PFSK-1 (cell line): ENCODE measurements at regions not wholly inside any gene's neighbourhood (a gene's known extent, or its start where the extent isn't known, plus 50 kb on each side); places are given as distances from the start of the nearest gene placed in this dataset.

Experiments used
- FOXP2 ChIP-seq: optimal IDR thresholded peaks from 2 replicates; pipeline ENCODE3; 2011; ENCODE audit warnings: borderline replicate concordance, control low read depth, inconsistent platforms; ENCODE audit not compliant: insufficient read depth; ENCODE audit errors: extremely low read length, extremely low read depth
- POLR2AphosphoS5 ChIP-seq: IDR thresholded peaks from 2 replicates; pipeline ENCODE4 v1.6.1; 2012; ENCODE audit warnings: low read depth, mild to moderate bottlenecking, control low read depth, low read length, moderate library complexity
- SIN3A ChIP-seq: IDR thresholded peaks from 2 replicates; pipeline ENCODE4 v1.6.1; 2012; ENCODE audit warnings: mild to moderate bottlenecking, low read length, moderate library complexity, borderline replicate concordance; ENCODE audit not compliant: insufficient read depth
- TAF1 ChIP-seq: IDR thresholded peaks from 2 replicates; pipeline ENCODE4 v1.6.1; 2012; ENCODE audit warnings: low read length, control low read depth, borderline replicate concordance; ENCODE audit not compliant: insufficient read depth
- TF ChIP-seq, protein P1 (sequence below), 2 experiments: IDR thresholded peaks; 2 replicates each; pipeline versions ENCODE4 v1.6.1 to v1.8.0; 2011 to 2012; ENCODE audit warnings: low read depth in 2 of 2, low read length in 2 of 2, control low read depth in 1 of 2, inconsistent platforms in 1 of 2, mild to moderate bottlenecking in 1 of 2, moderate library complexity in 1 of 2; ENCODE audit not compliant: insufficient read depth in 1 of 2

DNA sequence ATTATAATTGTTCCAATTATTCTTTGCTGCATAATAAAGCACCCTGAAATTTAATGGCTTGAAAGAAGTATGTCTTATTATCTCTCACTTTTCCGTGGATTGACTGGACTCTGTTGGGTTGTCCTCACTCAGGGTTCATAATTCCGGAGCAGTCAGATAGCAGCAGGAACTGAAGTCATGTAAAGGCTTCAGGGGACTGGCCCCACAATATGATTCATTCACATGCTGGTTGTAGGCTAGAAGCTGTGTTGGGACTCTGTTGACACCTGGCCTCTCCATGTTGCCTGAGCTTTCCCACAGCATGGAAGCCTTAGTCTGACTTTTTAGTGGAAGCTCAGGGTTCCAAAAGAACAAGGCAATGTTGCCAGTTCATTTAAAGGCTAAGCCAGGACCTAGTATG lies 367.1 kb upstream of the ADGRL2 start:
- TF ChIP-seq SIN3A (no peak), POLR2AphosphoS5 (no peak), TAF1 (no peak), FOXP2 (no peak)
- TF ChIP-seq, protein P1, sequence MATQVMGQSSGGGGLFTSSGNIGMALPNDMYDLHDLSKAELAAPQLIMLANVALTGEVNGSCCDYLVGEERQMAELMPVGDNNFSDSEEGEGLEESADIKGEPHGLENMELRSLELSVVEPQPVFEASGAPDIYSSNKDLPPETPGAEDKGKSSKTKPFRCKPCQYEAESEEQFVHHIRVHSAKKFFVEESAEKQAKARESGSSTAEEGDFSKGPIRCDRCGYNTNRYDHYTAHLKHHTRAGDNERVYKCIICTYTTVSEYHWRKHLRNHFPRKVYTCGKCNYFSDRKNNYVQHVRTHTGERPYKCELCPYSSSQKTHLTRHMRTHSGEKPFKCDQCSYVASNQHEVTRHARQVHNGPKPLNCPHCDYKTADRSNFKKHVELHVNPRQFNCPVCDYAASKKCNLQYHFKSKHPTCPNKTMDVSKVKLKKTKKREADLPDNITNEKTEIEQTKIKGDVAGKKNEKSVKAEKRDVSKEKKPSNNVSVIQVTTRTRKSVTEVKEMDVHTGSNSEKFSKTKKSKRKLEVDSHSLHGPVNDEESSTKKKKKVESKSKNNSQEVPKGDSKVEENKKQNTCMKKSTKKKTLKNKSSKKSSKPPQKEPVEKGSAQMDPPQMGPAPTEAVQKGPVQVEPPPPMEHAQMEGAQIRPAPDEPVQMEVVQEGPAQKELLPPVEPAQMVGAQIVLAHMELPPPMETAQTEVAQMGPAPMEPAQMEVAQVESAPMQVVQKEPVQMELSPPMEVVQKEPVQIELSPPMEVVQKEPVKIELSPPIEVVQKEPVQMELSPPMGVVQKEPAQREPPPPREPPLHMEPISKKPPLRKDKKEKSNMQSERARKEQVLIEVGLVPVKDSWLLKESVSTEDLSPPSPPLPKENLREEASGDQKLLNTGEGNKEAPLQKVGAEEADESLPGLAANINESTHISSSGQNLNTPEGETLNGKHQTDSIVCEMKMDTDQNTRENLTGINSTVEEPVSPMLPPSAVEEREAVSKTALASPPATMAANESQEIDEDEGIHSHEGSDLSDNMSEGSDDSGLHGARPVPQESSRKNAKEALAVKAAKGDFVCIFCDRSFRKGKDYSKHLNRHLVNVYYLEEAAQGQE (IDR thresholded peaks at IDR 0.05; ENCODE audit: insufficient read depth in 1 of 2, low read depth in 2 of 2, low read length in 2 of 2) = no peak

DNA sequence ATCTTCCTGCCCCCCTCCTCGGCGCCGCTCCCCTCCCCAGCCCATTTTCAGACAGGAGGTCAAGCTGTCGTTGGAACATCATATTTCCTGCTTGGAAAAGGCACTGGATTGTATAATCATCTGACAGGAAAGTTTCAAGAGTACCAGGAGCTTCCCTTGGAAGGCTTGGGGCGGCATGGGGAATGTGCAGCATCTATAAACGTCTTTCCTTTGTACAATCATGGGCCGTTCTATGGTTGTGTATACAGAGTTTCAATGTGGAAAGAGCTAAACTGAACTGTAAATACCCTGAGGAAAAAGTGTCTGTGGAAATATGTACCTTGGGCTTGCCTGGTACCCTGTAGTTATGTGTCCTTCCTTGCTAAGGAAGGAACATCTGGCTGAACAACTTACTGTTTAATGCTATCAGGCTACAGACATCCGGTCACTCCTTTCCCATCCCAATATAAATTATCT lies 368.1 kb upstream of the ADGRL2 start:
- no peak for TF ChIP-seq TAF1
- no peak for TF ChIP-seq POLR2AphosphoS5
- no peak for TF ChIP-seq SIN3A
- TF ChIP-seq, protein P1 (IDR thresholded peaks at IDR 0.05; ENCODE audit: insufficient read depth in 1 of 2, low read depth in 2 of 2, low read length in 2 of 2) = no peak
- TF ChIP-seq FOXP2 = no peak

- no peak for TF ChIP-seq SIN3A
- TF ChIP-seq POLR2AphosphoS5 = no peak
- no peak for TF ChIP-seq TAF1
- TF ChIP-seq, protein P1 (IDR thresholded peaks at IDR 0.05; ENCODE audit: insufficient read depth in 1 of 2, low read depth in 2 of 2, low read length in 2 of 2) = no peak
- no peak for TF ChIP-seq FOXP2
These were observed 368.7 kb upstream of the ADGRL2 start for GRCh38 chr1:81432059-81432458.

- TF ChIP-seq TAF1 (no peak), POLR2AphosphoS5 (no peak), FOXP2 (no peak), SIN3A (no peak)
- TF ChIP-seq, protein P1 (IDR thresholded peaks at IDR 0.05; ENCODE audit: insufficient read depth in 1 of 2, low read depth in 2 of 2, low read length in 2 of 2) = no peak
These were observed 369.1 kb upstream of the ADGRL2 start for GRCh38 chr1:81431624-81432000.

DNA sequence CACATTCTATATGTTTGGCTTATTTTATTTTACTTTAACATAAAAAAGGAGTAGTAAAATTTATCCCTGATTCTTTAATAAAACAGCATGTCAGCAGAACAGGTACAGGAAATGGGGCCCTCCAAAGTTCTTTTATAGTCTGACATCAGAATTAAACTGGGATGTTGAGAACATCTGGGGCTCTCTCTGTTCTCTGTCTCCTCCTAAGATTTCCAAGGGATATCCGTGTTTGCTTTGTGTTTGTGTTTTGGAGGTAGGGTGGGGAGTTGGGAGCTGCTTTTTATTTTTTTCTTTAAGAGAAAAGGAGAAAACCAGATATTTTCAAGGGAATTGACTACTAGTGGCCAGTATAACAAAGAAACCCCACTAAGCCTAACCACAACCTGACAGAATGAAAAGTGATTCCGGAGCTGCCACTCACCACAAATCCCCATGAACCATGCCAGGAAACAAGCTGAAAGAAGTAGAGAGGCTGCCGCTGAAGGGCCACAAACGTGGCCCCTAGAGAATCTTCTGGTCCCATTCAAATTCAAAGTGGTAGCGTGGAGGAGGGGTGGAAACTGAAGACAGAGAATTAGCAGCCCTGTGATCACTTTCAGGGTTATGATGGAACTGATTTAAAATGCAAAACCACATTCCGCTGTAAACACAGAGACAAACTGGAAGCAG lies 369.6 kb upstream of the ADGRL2 start:
- TF ChIP-seq POLR2AphosphoS5 (no peak), TAF1 (no peak), FOXP2 (no peak), SIN3A (no peak)
- TF ChIP-seq, protein P1 (IDR thresholded peaks at IDR 0.05; ENCODE audit: insufficient read depth in 1 of 2, low read depth in 2 of 2, low read length in 2 of 2) = no peak
